ENCODE measurements at regions not wholly inside any gene's neighbourhood (a gene's known extent, or its start where the extent isn't known, plus 50 kb on each side); places are given as distances from the start of the nearest gene placed in this dataset.

DNA sequence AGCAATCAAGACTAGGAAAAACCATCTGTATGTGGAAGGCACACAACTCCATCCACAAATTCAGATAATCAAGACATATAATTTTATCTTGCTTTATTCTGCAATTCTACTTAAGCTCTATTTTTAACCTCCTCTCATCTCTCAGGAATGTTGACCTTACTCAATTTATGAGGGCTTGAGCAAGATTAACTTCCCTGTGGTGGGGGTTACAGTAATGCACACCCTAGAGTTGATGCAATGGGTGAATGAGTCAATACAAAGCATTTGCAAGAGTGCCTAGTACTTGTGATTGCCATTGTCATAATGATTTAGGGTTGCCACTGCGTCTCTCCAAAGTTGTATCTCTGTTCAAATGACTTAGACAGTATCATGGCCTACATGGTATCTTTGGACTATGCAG, 1598.4 kb upstream of the TMEM132C start:
- H4K20me1 ChIP-seq (ENCODE audit: control insufficient read depth, insufficient read depth, insufficient read length) = no peaks in the 10 kb centered on the region
- no peak overlapping the region for H3K14ac ChIP-seq (ENCODE audit: insufficient read depth, low read length)
- H4K8ac ChIP-seq (replicated peaks; ENCODE audit: insufficient read length, low read depth, low read length) = no peak overlapping the region
- H3K23me2 ChIP-seq (ENCODE audit: insufficient read length, low read depth, low read length, poor library complexity, severe bottlenecking) = no peaks in the 10 kb centered on the region
- H3K23ac ChIP-seq (ENCODE audit: insufficient read length, low read depth, low read length) = no peak overlapping the region
- H3K79me2 ChIP-seq (ENCODE audit: insufficient read depth, low read length) = no peaks in the 10 kb centered on the region
- no peaks in the 10 kb centered on the region; the same call in 1 of the 2 replicates for H3K27me3 ChIP-seq (ENCODE audit: insufficient read depth, low read length)
- no peak overlapping the region for H3T11ph ChIP-seq (ENCODE audit: low read length)
- no peaks in the 10 kb centered on the region for H3K9me3 ChIP-seq (ENCODE audit: control insufficient read depth, low read depth, low read length)
- Mint-ChIP-seq H3K4me3 (no peak overlapping the region), H3K9me3 (peaks cover 0 to 2% of the 10 kb centered on the region in 2 experiments; a peak in 1 of 5 replicates), H3K4me1 (no peaks in the 10 kb centered on the region), H3K27me3 (ENCODE audit: low read depth) (peaks cover 7% of the 10 kb centered on the region; the same call in 1 of the 2 replicates), H3K36me3 (ENCODE audit: insufficient read depth in 1 of 3, low read depth in 3 of 3) (no peaks in the 10 kb centered on the region), H3K27ac (no peak overlapping the region)
- no peak overlapping the region for H2BK12ac ChIP-seq (ENCODE audit: insufficient read length, low read depth, low read length)
- no peak overlapping the region for H3K4ac ChIP-seq (ENCODE audit: low read depth, low read length)
- WGBS (ENCODE audit: extremely low coverage, insufficient read length, low lambda C conversion rate) = no CpG with 5 or more reads among the region's 1 CpG
- no peak overlapping the region for H4K91ac ChIP-seq (ENCODE audit: insufficient read length, low read depth, low read length)
- H2BK15ac ChIP-seq (ENCODE audit: low read depth, low read length) = no peak overlapping the region
- H3K27ac ChIP-seq (ENCODE audit: insufficient read length, low read depth, low read length) = no peak overlapping the region
- no peak overlapping the region for H2BK120ac ChIP-seq (ENCODE audit: low read depth, low read length, poor library complexity, severe bottlenecking)
- no peaks in the 10 kb centered on the region for H3K4me1 ChIP-seq (ENCODE audit: insufficient read depth, low read length)
- no peak overlapping the region for H2BK20ac ChIP-seq (ENCODE audit: low read depth, low read length, poor library complexity, severe bottlenecking)
- H3K56ac ChIP-seq (ENCODE audit: insufficient read length, low read depth, low read length) = no peak overlapping the region
- no peak overlapping the region for H3K18ac ChIP-seq (ENCODE audit: insufficient read length, low read depth, low read length)
- H2BK5ac ChIP-seq (ENCODE audit: insufficient read length, low read length) = no peak overlapping the region
- H2AFZ ChIP-seq (ENCODE audit: low read length) = no peak overlapping the region
- no peak for DNase-seq
- H3K4me2 ChIP-seq (ENCODE audit: insufficient read depth, insufficient read length, low read length) = no peak overlapping the region
- no peak overlapping the region for H2AK5ac ChIP-seq (ENCODE audit: insufficient read length, low read length)
- no peak overlapping the region for H3K9ac ChIP-seq (ENCODE audit: extremely low read depth, insufficient read length, low read length)
- no peak overlapping the region for H4K5ac ChIP-seq (ENCODE audit: insufficient read length, low read depth, low read length)
- no peak for TF ChIP-seq CTCF (conservative IDR thresholded peaks at IDR 0.05)
- H3K79me1 ChIP-seq (ENCODE audit: insufficient read depth, low read depth, low read length, poor library complexity, severe bottlenecking) = no peaks in the 10 kb centered on the region

All from H9 (cell line).